H1 (cell line): ENCODE measurements at regions not wholly inside any gene's neighbourhood (a gene's known extent, or its start where the extent isn't known, plus 50 kb on each side); places are given as distances from the start of the nearest gene placed in this dataset.
"Not testable (repeated sequence)": the region's sequence is repeated elsewhere in the genome, so short reads cannot be mapped to it uniquely, and the experiment has no call there.

Experiments used
- CTCF ChIA-PET: fragments of 300-600 bp; sonication (Branson Sonifier 250); formaldehyde crosslinking; loops from one replicate; lab custom pipeline; 2021; ENCODE audit not compliant: partially characterized antibody; lab: Charles Lee
- POLR2A ChIA-PET: fragments of 300-600 bp; sonication (Branson Sonifier 250); formaldehyde crosslinking; loops from one replicate; lab custom pipeline; 2021; ENCODE audit warnings: inconsistent platforms; ENCODE audit not compliant: partially characterized antibody; lab: Charles Lee
- DNase-seq, 2 experiments: peaks; one replicate each; pipeline versions ENCODE4 v3.0.0 to v3.0.0-alpha.2; 2010 to 2022; ENCODE audit warnings: low spot score in 2 of 2, low read depth in 1 of 2, mixed read lengths in 1 of 2
- FAIRE-seq: peaks from 2 replicates; lab custom pipeline; 2011; peaks lifted over from hg19 to GRCh38; lab: Jason Lieb, UNC
- H2AFZ ChIP-seq: 2 replicates; pipeline ENCODE4 v1.8.1; 2012; ENCODE audit warnings: low read length, inconsistent platforms
- H2AK5ac ChIP-seq: 2 replicates; pipeline ENCODE4 v1.6.1; 2013; ENCODE audit warnings: low read depth, low read length
- H2BK120ac ChIP-seq: replicated peaks from 2 replicates; pipeline ENCODE3; 2013; ENCODE audit warnings: low read depth, low read length, inconsistent platforms
- H2BK12ac ChIP-seq: 2 replicates; pipeline ENCODE4 v1.6.1; 2013; ENCODE audit warnings: low read depth, low read length
- H2BK15ac ChIP-seq: 2 replicates; pipeline ENCODE4 v1.6.1; 2013; ENCODE audit warnings: low read length
- H2BK20ac ChIP-seq: 2 replicates; pipeline ENCODE4 v1.6.1; 2013; ENCODE audit warnings: low read length
- H2BK5ac ChIP-seq: 2 replicates; pipeline ENCODE4 v1.6.1; 2013; ENCODE audit warnings: low read depth, low read length
- H3K14ac ChIP-seq: 2 replicates; pipeline ENCODE4 v1.6.1; 2013; ENCODE audit warnings: inconsistent platforms; ENCODE audit not compliant: insufficient read length
- H3K18ac ChIP-seq: 2 replicates; pipeline ENCODE4 v1.6.1; 2013; ENCODE audit warnings: low read length; ENCODE audit errors: extremely low read depth
- H3K23ac ChIP-seq: 2 replicates; pipeline ENCODE4 v1.6.1; 2013; ENCODE audit warnings: inconsistent platforms; ENCODE audit not compliant: insufficient read length
- H3K23me2 ChIP-seq: 2 replicates; pipeline ENCODE4 v1.6.1; 2013; ENCODE audit warnings: low read depth, low read length
- H3K27ac ChIP-seq: 2 replicates; pipeline ENCODE4 v1.6.1; 2011; ENCODE audit warnings: low read depth, low read length, inconsistent platforms
- H3K27me3 ChIP-seq, 4 experiments: replicated peaks in 1 of 4; 1 replicate in 1 of 4; 2 replicates in 3 of 4; pipeline versions ENCODE4 v1.6.1 to v1.8.1; 2011 to 2013; ENCODE audit warnings: low read length in 3 of 4, mild to moderate bottlenecking in 3 of 4, inconsistent platforms in 2 of 4, mixed read lengths in 2 of 4, moderate library complexity in 1 of 4; ENCODE audit not compliant: control insufficient read depth in 3 of 4, insufficient read depth in 3 of 4; ENCODE audit errors: extremely low read depth in 1 of 4
- H3K36me3 ChIP-seq, 4 experiments: 2 replicates each; pipeline versions ENCODE4 v1.6.1 to v1.8.1; 2011 to 2013; ENCODE audit warnings: mild to moderate bottlenecking in 4 of 4, low read length in 3 of 4, moderate library complexity in 2 of 4, control low read depth in 1 of 4, inconsistent platforms in 1 of 4; ENCODE audit not compliant: insufficient read depth in 4 of 4, control insufficient read depth in 2 of 4
- H3K4ac ChIP-seq: replicated peaks from 2 replicates; pipeline ENCODE3; 2013; ENCODE audit warnings: low read length, low read depth, mixed read lengths, inconsistent platforms; ENCODE audit not compliant: insufficient read length
- H3K4me1 ChIP-seq, 4 experiments: replicated peaks in 1 of 4; 1 replicate in 1 of 4; 2 replicates in 3 of 4; pipeline versions ENCODE4 v1.6.1 to v1.8.1; 2011 to 2013; ENCODE audit warnings: low read length in 3 of 4, inconsistent platforms in 2 of 4, mixed read lengths in 1 of 4; ENCODE audit not compliant: insufficient read depth in 4 of 4, control insufficient read depth in 3 of 4
- H3K4me2 ChIP-seq, 2 experiments: 2 replicates each; pipeline versions ENCODE4 v1.6.1 to v1.8.1; 2011 to 2013; ENCODE audit warnings: low read depth in 2 of 2, low read length in 2 of 2, control low read depth in 1 of 2, inconsistent platforms in 1 of 2, mild to moderate bottlenecking in 1 of 2; ENCODE audit not compliant: insufficient read depth in 1 of 2
- H3K4me3 ChIP-seq, 4 experiments: fragments of 200-600, 300-600 bp in 1 of 4; sonication (generic), shearing (Covaris generic), sonication (Bioruptor Twin) in 1 of 4; 2 replicates each; pipeline versions ENCODE4 v1.5.1 to v1.8.1; 2011 to 2016; ENCODE audit warnings: low read length in 4 of 4, low read depth in 3 of 4, control low read depth in 2 of 4, inconsistent platforms in 2 of 4, mild to moderate bottlenecking in 2 of 4, mixed read lengths in 1 of 4, moderate library complexity in 1 of 4; ENCODE audit not compliant: insufficient read depth in 2 of 4; ENCODE audit errors: extremely low read depth in 1 of 4
- H3K56ac ChIP-seq: replicated peaks from 2 replicates; pipeline ENCODE3; 2013; ENCODE audit warnings: low read depth, mild to moderate bottlenecking, mixed read lengths, low read length, inconsistent platforms; ENCODE audit not compliant: insufficient read length
- H3K79me1 ChIP-seq: 2 replicates; pipeline ENCODE4 v1.6.1; 2013; ENCODE audit warnings: low read depth, low read length, control low read depth
- H3K79me2 ChIP-seq, 2 experiments: 2 replicates each; pipeline versions ENCODE4 v1.6.1 to v1.8.1; 2012 to 2013; ENCODE audit warnings: low read length in 2 of 2, mild to moderate bottlenecking in 2 of 2, inconsistent platforms in 1 of 2; ENCODE audit not compliant: insufficient read depth in 2 of 2, control insufficient read depth in 1 of 2
- H3K9ac ChIP-seq, 4 experiments: replicated peaks in 1 of 4; 1 replicate in 1 of 4; 2 replicates in 3 of 4; pipeline versions ENCODE4 v1.6.1 to v1.8.1; 2011 to 2013; ENCODE audit warnings: low read depth in 3 of 4, low read length in 3 of 4, control low read depth in 2 of 4, mild to moderate bottlenecking in 2 of 4, moderate library complexity in 2 of 4, inconsistent platforms in 1 of 4; ENCODE audit errors: extremely low read depth in 1 of 4
- H3K9me3 ChIP-seq, 2 experiments: 2 replicates each; pipeline versions ENCODE4 v1.6.1 to v1.8.1; 2012 to 2013; ENCODE audit warnings: mild to moderate bottlenecking in 2 of 2, moderate library complexity in 2 of 2, control low read depth in 1 of 2, inconsistent platforms in 1 of 2, low read depth in 1 of 2, low read length in 1 of 2, mixed read lengths in 1 of 2; ENCODE audit not compliant: insufficient read depth in 2 of 2
- H4K20me1 ChIP-seq, 2 experiments: replicated peaks in 1 of 2; 2 replicates each; pipeline versions ENCODE3 to v1.8.1; 2011 to 2013; ENCODE audit warnings: inconsistent platforms in 2 of 2, low read length in 2 of 2, mild to moderate bottlenecking in 1 of 2; ENCODE audit not compliant: insufficient read depth in 2 of 2, control insufficient read depth in 1 of 2
- H4K5ac ChIP-seq: 2 replicates; pipeline ENCODE4 v1.6.1; 2013; ENCODE audit warnings: low read length, low read depth, mixed read lengths, inconsistent platforms; ENCODE audit not compliant: insufficient read length
- H4K8ac ChIP-seq: 2 replicates; pipeline ENCODE4 v1.8.0; 2013; ENCODE audit warnings: mild to moderate bottlenecking, moderate library complexity, low read length, inconsistent platforms; ENCODE audit not compliant: insufficient read depth; ENCODE audit errors: extremely low read depth
- H4K91ac ChIP-seq: replicated peaks from 2 replicates; pipeline ENCODE3; 2013; ENCODE audit warnings: low read length, mixed read lengths, inconsistent platforms; ENCODE audit not compliant: insufficient read length
- CHD2 ChIP-seq: IDR thresholded peaks from 2 replicates; pipeline ENCODE4 v1.6.1; 2012; ENCODE audit warnings: low read length, improper control_type of control experiment
- NANOG ChIP-seq: IDR thresholded peaks from 2 replicates; pipeline ENCODE4 v1.6.1; 2011; ENCODE audit warnings: low read length, low read depth, mild to moderate bottlenecking, inconsistent platforms; ENCODE audit not compliant: insufficient read depth, poor library complexity, severe bottlenecking
- SIX5 ChIP-seq: IDR thresholded peaks from 2 replicates; pipeline ENCODE4 v1.6.1; 2011; ENCODE audit warnings: mild to moderate bottlenecking, low read depth, low read length
- WGBS, 2 experiments: shearing (Covaris generic) in 1 of 2; methylation state at CpG; one replicate each; pipeline versions ENCODE4 v1.1.6 to v1.1.7; 2013 to 2015; ENCODE audit warnings: low lambda C conversion rate in 2 of 2, mixed read lengths in 2 of 2, inconsistent platforms in 1 of 2, low coverage in 1 of 2, missing lambda C conversion rate in 1 of 2; ENCODE audit not compliant: insufficient replicate concordance in 2 of 2, insufficient coverage in 1 of 2, insufficient read length in 1 of 2; ENCODE audit errors: extremely low coverage in 1 of 2, missing lambda C conversion rate in 1 of 2; 5-methylcytosine and 5-hydroxymethylcytosine counted together

DNA sequence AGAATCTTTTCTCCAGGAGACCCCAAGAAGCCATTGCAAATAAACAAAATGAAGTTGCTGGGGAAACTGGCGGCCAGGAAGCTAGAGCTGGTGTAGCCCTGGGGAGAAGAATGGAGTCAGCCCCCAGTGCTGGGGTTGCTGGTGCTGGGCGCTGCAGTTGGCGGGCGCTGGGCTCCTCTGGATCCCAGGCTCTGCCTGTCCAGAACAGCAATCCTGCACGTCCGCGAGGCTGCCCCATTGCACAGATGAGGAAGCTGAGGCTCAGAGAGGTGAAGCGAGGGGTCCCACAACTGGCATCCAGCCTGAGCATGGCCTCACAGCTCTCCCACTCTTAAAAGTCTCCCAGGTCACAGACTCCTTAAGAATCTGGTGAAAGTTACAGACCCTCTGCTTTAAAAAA, 161.1 kb downstream of the OR4M2 start (continued):
- TF ChIP-seq CHD2 (no peak), SIX5 (no peak), NANOG (no peak)

DNA sequence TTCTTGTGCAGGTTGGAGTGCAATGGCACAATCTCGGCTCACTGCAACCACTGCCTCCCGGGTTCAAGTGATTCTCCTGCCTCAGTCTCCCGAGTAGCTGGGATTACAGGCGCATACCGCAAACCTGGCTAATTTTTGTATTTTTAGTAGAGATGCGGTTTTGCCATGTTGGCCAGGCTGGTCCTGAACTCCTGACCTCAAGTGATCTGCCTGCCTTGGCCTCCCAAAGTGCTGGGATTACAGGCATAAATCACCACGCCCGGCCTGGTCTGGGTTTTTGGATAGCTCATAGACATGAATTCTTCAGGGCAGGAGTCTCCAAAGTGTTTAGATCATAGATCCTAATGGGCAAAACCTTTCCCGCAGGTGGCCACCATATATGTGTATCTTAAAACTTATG, 162.0 kb downstream of the OR4M2 start:
- H3K27ac ChIP-seq, H4K91ac ChIP-seq, H3K36me3 ChIP-seq, H3K4me2 ChIP-seq, H3K27me3 ChIP-seq, FAIRE-seq, H3K79me2 ChIP-seq, H3K9ac ChIP-seq, H2BK12ac ChIP-seq, H4K8ac ChIP-seq, H3K23me2 ChIP-seq, POLR2A ChIA-PET, H3K4ac ChIP-seq, H3K79me1 ChIP-seq, H3K23ac ChIP-seq, H2AFZ ChIP-seq, H4K20me1 ChIP-seq, H3K14ac ChIP-seq, H2AK5ac ChIP-seq, H3K18ac ChIP-seq, H3K4me1 ChIP-seq, H2BK5ac ChIP-seq, H2BK15ac ChIP-seq, CTCF ChIA-PET, H2BK120ac ChIP-seq, DNase-seq, H3K56ac ChIP-seq, H3K4me3 ChIP-seq, H4K5ac ChIP-seq, H2BK20ac ChIP-seq: not testable (repeated sequence)
- 93% methylated on average over 9 of the region's 9 CpGs; no CpG with 5 or more reads in 1 of the 2 experiments for WGBS, 2 experiments
- H3K9me3 ChIP-seq: peaks cover 18 to 81% of the 10 kb centered on the region in 2 experiments
